ENCODE measurements at regions not wholly inside any gene's neighbourhood (a gene's known extent, or its start where the extent isn't known, plus 50 kb on each side); places are given as distances from the start of the nearest gene placed in this dataset.

DNA sequence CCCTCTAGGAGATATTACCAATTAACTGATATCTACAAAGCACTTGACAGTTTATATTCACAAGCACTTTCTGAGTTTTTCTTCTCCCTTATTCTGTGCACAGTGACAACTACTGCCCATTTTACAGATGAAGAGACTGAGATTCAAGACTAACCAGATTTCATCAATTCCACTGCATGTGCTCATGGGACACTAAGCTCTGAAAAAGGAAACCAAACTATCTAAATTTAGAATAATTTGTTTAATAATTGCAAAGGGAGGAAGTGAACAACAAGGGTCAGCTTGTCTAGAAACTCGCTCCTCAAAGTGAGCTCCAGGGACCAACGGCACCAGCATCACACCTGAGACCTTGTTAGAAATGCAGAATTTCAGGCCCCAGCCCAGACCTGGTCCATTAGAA, 50.8 kb upstream of the MYLIP start:
- TF ChIP-seq EP300 (IDR thresholded peaks at IDR 0.05): no peak
- TF ChIP-seq, protein P1, sequence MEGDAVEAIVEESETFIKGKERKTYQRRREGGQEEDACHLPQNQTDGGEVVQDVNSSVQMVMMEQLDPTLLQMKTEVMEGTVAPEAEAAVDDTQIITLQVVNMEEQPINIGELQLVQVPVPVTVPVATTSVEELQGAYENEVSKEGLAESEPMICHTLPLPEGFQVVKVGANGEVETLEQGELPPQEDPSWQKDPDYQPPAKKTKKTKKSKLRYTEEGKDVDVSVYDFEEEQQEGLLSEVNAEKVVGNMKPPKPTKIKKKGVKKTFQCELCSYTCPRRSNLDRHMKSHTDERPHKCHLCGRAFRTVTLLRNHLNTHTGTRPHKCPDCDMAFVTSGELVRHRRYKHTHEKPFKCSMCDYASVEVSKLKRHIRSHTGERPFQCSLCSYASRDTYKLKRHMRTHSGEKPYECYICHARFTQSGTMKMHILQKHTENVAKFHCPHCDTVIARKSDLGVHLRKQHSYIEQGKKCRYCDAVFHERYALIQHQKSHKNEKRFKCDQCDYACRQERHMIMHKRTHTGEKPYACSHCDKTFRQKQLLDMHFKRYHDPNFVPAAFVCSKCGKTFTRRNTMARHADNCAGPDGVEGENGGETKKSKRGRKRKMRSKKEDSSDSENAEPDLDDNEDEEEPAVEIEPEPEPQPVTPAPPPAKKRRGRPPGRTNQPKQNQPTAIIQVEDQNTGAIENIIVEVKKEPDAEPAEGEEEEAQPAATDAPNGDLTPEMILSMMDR (IDR thresholded peaks at IDR 0.05): no peak
- no peak for TF ChIP-seq POLR2A (IDR thresholded peaks at IDR 0.05)

Measured in ovary (tissue), 3 donors.